GM12878 (cell line): ENCODE measurements at regions not wholly inside any gene's neighbourhood (a gene's known extent, or its start where the extent isn't known, plus 50 kb on each side); places are given as distances from the start of the nearest gene placed in this dataset.

Experiments used
- ATAC-seq: fragments of 200-7000 bp; cut with Tn5 transposase; 3 replicates; pipeline ENCODE4 v1.9.1; 2020; ENCODE audit warnings: mild to moderate bottlenecking, moderate library complexity
- BruUV-seq: library from RNA; stranded (reverse); fragments of 400-500 nt; replicated peaks from 2 replicates; lab custom pipeline; 2021; lab: Mats Ljungman, UMichigan
- CTCF ChIA-PET: fragments of 300-600 bp; sonication (Branson Sonifier 250); formaldehyde crosslinking; extraction: SDS; loops from one replicate; lab custom pipeline; 2021; ENCODE audit warnings: inconsistent platforms; lab: Yijun Ruan, JAX
- POLR2A ChIA-PET: fragments of 350-600 bp; formaldehyde crosslinking; extraction: SDS; loops from one replicate; lab custom pipeline; 2021; ENCODE audit warnings: inconsistent platforms; lab: Charles Lee
- RAD21 ChIA-PET: fragments of 300-600 bp; sonication (Branson Sonifier 250); formaldehyde crosslinking; loops from one replicate; lab custom pipeline; 2023; ENCODE audit warnings: antibody characterized with exemption; ENCODE audit not compliant: unreplicated experiment; lab: Charles Lee
- SMC1A ChIA-PET: fragments of 300-600 bp; sonication (Branson Sonifier 250); formaldehyde crosslinking; loops from one replicate; lab custom pipeline; 2023; ENCODE audit not compliant: unreplicated experiment, uncharacterized antibody; lab: Charles Lee
- DNase-seq: peaks from one replicate; pipeline ENCODE4 v3.0.0-alpha.2; 2011; ENCODE audit warnings: low read depth, low spot score
- FAIRE-seq: peaks from 3 replicates; lab custom pipeline; 2011; peaks lifted over from hg19 to GRCh38; lab: Jason Lieb, UNC
- H2AFZ ChIP-seq: 2 replicates; pipeline ENCODE4 v1.6.0; 2011; ENCODE audit warnings: low read depth, low read length, control low read depth; ENCODE audit not compliant: control insufficient read depth
- H3K27ac ChIP-seq: 2 replicates; pipeline ENCODE4 v1.5.1; 2011; ENCODE audit warnings: control low read depth; ENCODE audit not compliant: control insufficient read depth, insufficient read depth
- H3K27me3 ChIP-seq, 2 experiments: replicated peaks in 1 of 2; 2 replicates each; pipeline versions ENCODE4 v1.6.0 to v1.6.1; 2011; ENCODE audit warnings: low read length in 1 of 2; ENCODE audit not compliant: control insufficient read depth in 2 of 2, insufficient read depth in 2 of 2
- H3K36me3 ChIP-seq, 2 experiments: 2 replicates each; pipeline ENCODE4 v1.5.1; 2011; ENCODE audit warnings: low read length in 1 of 2; ENCODE audit not compliant: control insufficient read depth in 2 of 2, insufficient read depth in 2 of 2
- H3K4me1 ChIP-seq: 2 replicates; pipeline ENCODE4 v1.6.1; 2011; ENCODE audit warnings: mild to moderate bottlenecking, low read length, moderate library complexity, mixed read lengths; ENCODE audit not compliant: control insufficient read depth, insufficient read depth
- H3K4me2 ChIP-seq: 2 replicates; pipeline ENCODE4 v1.6.0; 2011; ENCODE audit warnings: control low read depth; ENCODE audit not compliant: control insufficient read depth, insufficient read depth
- H3K4me3 ChIP-seq: fragments of 200-600 bp; sonication (generic); 2 replicates; pipeline ENCODE4 v1.5.1; 2016
- H3K79me2 ChIP-seq: 2 replicates; pipeline ENCODE4 v1.6.0; 2011; ENCODE audit warnings: low read length; ENCODE audit not compliant: control insufficient read depth, insufficient read depth
- H3K9ac ChIP-seq: 2 replicates; pipeline ENCODE4 v1.8.0; 2011; ENCODE audit warnings: low read length, control low read depth, mixed read lengths; ENCODE audit not compliant: control insufficient read depth, insufficient read depth
- H3K9me3 ChIP-seq: replicated peaks from 3 replicates; pipeline ENCODE4 v1.5.1; 2011; ENCODE audit warnings: mild to moderate bottlenecking, low read length; ENCODE audit not compliant: control insufficient read depth, insufficient read depth
- H4K20me1 ChIP-seq: 2 replicates; pipeline ENCODE4 v1.6.0; 2011; ENCODE audit not compliant: control insufficient read depth, insufficient read depth
- ATF7 ChIP-seq: fragments of 450-650 bp; IDR thresholded peaks from 2 replicates; pipeline ENCODE4 v1.6.1; 2016; ENCODE audit warnings: low read depth, mild to moderate bottlenecking
- BRCA1 ChIP-seq: IDR thresholded peaks from 2 replicates; pipeline ENCODE4 v1.6.1; 2011; ENCODE audit warnings: low read depth, low read length, improper control_type of control experiment
- CHD4 ChIP-seq: fragments of 200-600 bp; sonication (generic); IDR thresholded peaks from 2 replicates; pipeline ENCODE4 v1.6.1; 2016; ENCODE audit warnings: mild to moderate bottlenecking
- HCFC1 ChIP-seq: fragments of 150-350 bp; IDR thresholded peaks from 2 replicates; pipeline ENCODE4 v1.6.1; 2014; ENCODE audit warnings: low read length
- KDM1A ChIP-seq: fragments of 200-600 bp; sonication (generic); IDR thresholded peaks from 2 replicates; pipeline ENCODE4 v1.6.1; 2016; ENCODE audit warnings: borderline replicate concordance
- MTA3 ChIP-seq: IDR thresholded peaks from 2 replicates; pipeline ENCODE4 v1.6.1; 2012; ENCODE audit warnings: low read length, inconsistent platforms, borderline replicate concordance
- NRF1 ChIP-seq: conservative IDR thresholded peaks from 2 replicates; pipeline ENCODE4 v1.6.1; 2011; ENCODE audit warnings: mild to moderate bottlenecking, low read depth, low read length, improper control_type of control experiment
- ZNF622 ChIP-seq: fragments of 450-650 bp; IDR thresholded peaks from 2 replicates; pipeline ENCODE4 v1.6.1; 2017; ENCODE audit warnings: mild to moderate bottlenecking, inconsistent platforms
- WGBS: methylation state at CpG from one replicate; pipeline ENCODE4 v1.1.6; 2016; ENCODE audit warnings: low lambda C conversion rate; ENCODE audit not compliant: insufficient replicate concordance, insufficient coverage; ENCODE audit errors: missing lambda C conversion rate; 5-methylcytosine and 5-hydroxymethylcytosine counted together
- in situ Hi-C: fragments of 300-500 bp; cut with MboI; formaldehyde crosslinking; loops from 9 replicates; pipeline ENCODE4 v1.14.3; 2018; ENCODE audit warnings: mixed read lengths
- intact Hi-C: fragments of 100-400 bp; cut with micrococcal nuclease; formaldehyde crosslinking; loops from one replicate; pipeline ENCODE4 v1.14.2; 2022; ENCODE audit not compliant: unreplicated experiment
- TF ChIP-seq, protein P1 (sequence below): fragments of 450-650 bp; IDR thresholded peaks from 2 replicates; pipeline ENCODE4 v1.6.1; 2016; ENCODE audit warnings: mild to moderate bottlenecking
- TF ChIP-seq, protein P2 (sequence below): IDR thresholded peaks from 2 replicates; pipeline ENCODE4 v1.6.1; 2011; ENCODE audit warnings: low read depth, mild to moderate bottlenecking, low read length, moderate library complexity, borderline replicate concordance; ENCODE audit errors: extremely low read depth
- TF ChIP-seq, protein P3 (sequence below): fragments of 450-650 bp; conservative IDR thresholded peaks from 2 replicates; pipeline ENCODE4 v1.6.1; 2017; ENCODE audit warnings: mild to moderate bottlenecking, moderate library complexity

DNA sequence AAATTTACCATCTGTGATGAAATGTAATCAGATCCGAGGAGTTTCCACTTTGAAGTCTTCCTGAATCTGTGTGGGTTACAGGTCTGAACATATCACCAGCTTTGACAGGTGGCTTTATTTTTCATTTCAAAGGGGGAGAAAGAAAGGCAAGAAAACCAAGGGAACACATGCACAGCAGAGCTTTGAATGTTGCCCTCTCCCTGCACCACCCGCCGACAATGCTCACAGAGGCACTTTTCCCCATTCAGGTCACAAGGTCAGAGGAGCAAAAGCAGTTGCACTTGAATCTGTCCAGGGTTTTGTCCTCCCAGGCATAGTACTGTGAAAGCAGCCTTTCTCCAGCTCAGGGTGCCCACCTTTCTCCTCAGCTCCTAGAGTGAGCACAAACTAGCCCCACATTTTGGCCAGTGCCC, 130.2 kb downstream of the OSR1 start:
- Histone ChIP-seq H2AFZ (no peak overlapping the region), H3K27me3 (no peaks in the 10 kb centered on the region), H3K4me2 (no peak overlapping the region), H3K4me3 (no peak overlapping the region), H3K27ac (no peak overlapping the region), H4K20me1 (no peaks in the 10 kb centered on the region), H3K79me2 (no peaks in the 10 kb centered on the region), H3K9me3 (no peaks in the 10 kb centered on the region), H3K4me1 (no peaks in the 10 kb centered on the region), H3K9ac (no peak overlapping the region), H3K36me3 (no peaks in the 10 kb centered on the region)
- intact Hi-C loops (no loop called here), in situ Hi-C loops (no loop called here)
- SMC1A ChIA-PET = no interaction called here
- FAIRE-seq (no peak), ATAC-seq (no peak), DNase-seq (no peak)
- POLR2A ChIA-PET = interaction anchor here (0.7 kb wide), 1 partner anchor 17 kb away, joined by 3 read pairs; no protein-coding TSS in a partner anchor
- 94% methylated on average over 3 of the region's 3 CpGs for WGBS
- CTCF ChIA-PET = no interaction called here
- TF ChIP-seq NRF1 = no peak
- TF ChIP-seq KDM1A = no peak
- no peak for TF ChIP-seq ATF7
- TF ChIP-seq, protein P1, sequence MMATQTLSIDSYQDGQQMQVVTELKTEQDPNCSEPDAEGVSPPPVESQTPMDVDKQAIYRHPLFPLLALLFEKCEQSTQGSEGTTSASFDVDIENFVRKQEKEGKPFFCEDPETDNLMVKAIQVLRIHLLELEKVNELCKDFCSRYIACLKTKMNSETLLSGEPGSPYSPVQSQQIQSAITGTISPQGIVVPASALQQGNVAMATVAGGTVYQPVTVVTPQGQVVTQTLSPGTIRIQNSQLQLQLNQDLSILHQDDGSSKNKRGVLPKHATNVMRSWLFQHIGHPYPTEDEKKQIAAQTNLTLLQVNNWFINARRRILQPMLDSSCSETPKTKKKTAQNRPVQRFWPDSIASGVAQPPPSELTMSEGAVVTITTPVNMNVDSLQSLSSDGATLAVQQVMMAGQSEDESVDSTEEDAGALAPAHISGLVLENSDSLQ = no peak
- TF ChIP-seq, protein P2, sequence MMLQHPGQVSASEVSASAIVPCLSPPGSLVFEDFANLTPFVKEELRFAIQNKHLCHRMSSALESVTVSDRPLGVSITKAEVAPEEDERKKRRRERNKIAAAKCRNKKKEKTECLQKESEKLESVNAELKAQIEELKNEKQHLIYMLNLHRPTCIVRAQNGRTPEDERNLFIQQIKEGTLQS = no peak
- BruUV-seq = no TSS peak
- RAD21 ChIA-PET = no interaction called here

DNA sequence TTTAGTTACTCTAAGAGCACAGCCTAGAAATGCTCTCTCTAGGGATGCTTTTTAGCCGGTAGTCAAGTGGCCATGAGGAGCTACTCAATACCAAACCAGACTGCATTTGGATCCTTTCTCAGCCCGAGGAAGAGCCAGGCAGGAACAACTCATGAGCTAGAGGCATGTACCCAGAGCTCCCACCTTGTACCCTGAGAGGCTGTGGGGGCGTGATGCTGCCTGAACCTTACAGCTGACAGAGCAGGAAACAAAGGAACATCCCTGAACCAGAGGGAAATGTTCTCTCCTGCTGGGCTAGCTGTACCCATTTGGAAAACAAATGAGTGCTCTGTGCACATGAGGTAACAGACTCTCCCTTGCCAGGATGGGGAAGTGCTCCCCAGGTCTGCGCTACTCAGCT, 131.6 kb downstream of the OSR1 start:
- WGBS = 18% methylated on average over 4 of the region's 4 CpGs
- Histone ChIP-seq H3K4me3 (no peak overlapping the region), H2AFZ (no peak overlapping the region), H3K9me3 (no peaks in the 10 kb centered on the region), H3K9ac (no peak overlapping the region), H3K79me2 (no peaks in the 10 kb centered on the region), H3K27ac (no peak overlapping the region), H3K27me3 (no peaks in the 10 kb centered on the region), H3K36me3 (no peaks in the 10 kb centered on the region), H3K4me2 (no peak overlapping the region), H3K4me1 (no peaks in the 10 kb centered on the region), H4K20me1 (no peaks in the 10 kb centered on the region)
- intact Hi-C loops = no loop called here
- TF ChIP-seq ZNF622 = no peak
- no peak for TF ChIP-seq BRCA1
- TF ChIP-seq MTA3 = no peak
- TF ChIP-seq CHD4 = no peak
- no peak for TF ChIP-seq HCFC1
- TF ChIP-seq, protein P3, sequence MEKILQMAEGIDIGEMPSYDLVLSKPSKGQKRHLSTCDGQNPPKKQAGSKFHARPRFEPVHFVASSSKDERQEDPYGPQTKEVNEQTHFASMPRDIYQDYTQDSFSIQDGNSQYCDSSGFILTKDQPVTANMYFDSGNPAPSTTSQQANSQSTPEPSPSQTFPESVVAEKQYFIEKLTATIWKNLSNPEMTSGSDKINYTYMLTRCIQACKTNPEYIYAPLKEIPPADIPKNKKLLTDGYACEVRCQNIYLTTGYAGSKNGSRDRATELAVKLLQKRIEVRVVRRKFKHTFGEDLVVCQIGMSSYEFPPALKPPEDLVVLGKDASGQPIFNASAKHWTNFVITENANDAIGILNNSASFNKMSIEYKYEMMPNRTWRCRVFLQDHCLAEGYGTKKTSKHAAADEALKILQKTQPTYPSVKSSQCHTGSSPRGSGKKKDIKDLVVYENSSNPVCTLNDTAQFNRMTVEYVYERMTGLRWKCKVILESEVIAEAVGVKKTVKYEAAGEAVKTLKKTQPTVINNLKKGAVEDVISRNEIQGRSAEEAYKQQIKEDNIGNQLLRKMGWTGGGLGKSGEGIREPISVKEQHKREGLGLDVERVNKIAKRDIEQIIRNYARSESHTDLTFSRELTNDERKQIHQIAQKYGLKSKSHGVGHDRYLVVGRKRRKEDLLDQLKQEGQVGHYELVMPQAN = no peak
- POLR2A ChIA-PET = no interaction called here
- no peak for DNase-seq
- RAD21 ChIA-PET = no interaction called here
- in situ Hi-C loops = no loop called here
- ATAC-seq = no peak
- SMC1A ChIA-PET = no interaction called here
- no TSS peak for BruUV-seq
- CTCF ChIA-PET = interaction anchor here (0.8 kb wide), 1 partner anchor 26 kb away, joined by 3 read pairs; no protein-coding TSS in a partner anchor
- no peak for FAIRE-seq
